WTC11 (cell line): ENCODE measurements at regions not wholly inside any gene's neighbourhood (a gene's known extent, or its start where the extent isn't known, plus 50 kb on each side); places are given as distances from the start of the nearest gene placed in this dataset.

Experiments
- ATAC-seq: fragments of 200-7000 bp; cut with Tn5 transposase; 2 replicates; pipeline ENCODE4 v1.10.0; 2021; ENCODE audit warnings: mild to moderate bottlenecking, moderate library complexity
- CTCF ChIA-PET: fragments of 300-600 bp; sonication (Branson Sonifier 250); formaldehyde crosslinking; loops from one replicate; lab custom pipeline; 2021; ENCODE audit warnings: antibody characterized with exemption; lab: Charles Lee
- POLR2A ChIA-PET: fragments of 350-600 bp; sonication (Branson Sonifier 250); formaldehyde crosslinking; loops from one replicate; lab custom pipeline; 2021; ENCODE audit warnings: antibody characterized with exemption; lab: Charles Lee
- DNase-seq: peaks from one replicate; pipeline ENCODE4 v3.0.0; 2021; ENCODE audit warnings: low spot score
- H3K27ac Mint-ChIP-seq: 2 replicates; pipeline ENCODE4 v1.8.0; 2021; ENCODE audit warnings: mixed read lengths
- H3K27me3 Mint-ChIP-seq: 2 replicates; pipeline ENCODE4 v1.8.0; 2021; ENCODE audit warnings: low read depth, mild to moderate bottlenecking, moderate library complexity, mixed read lengths
- H3K36me3 Mint-ChIP-seq: 2 replicates; pipeline ENCODE4 v1.8.0; 2021; ENCODE audit warnings: mixed read lengths
- H3K4me1 Mint-ChIP-seq: 2 replicates; pipeline ENCODE4 v1.8.0; 2022; ENCODE audit warnings: mixed read lengths
- H3K4me3 Mint-ChIP-seq: 2 replicates; pipeline ENCODE4 v1.8.0; 2021; ENCODE audit warnings: mild to moderate bottlenecking, moderate library complexity, mixed read lengths
- H3K9me3 Mint-ChIP-seq: 2 replicates; pipeline ENCODE4 v1.8.0; 2021; ENCODE audit warnings: mixed read lengths
- CREB1 ChIP-seq: sonication (generic); formaldehyde crosslinking; IDR thresholded peaks from 2 replicates; pipeline ENCODE4 v1.8.0; 2023; ENCODE audit warnings: mild to moderate bottlenecking, missing genetic modification reagents
- CREM ChIP-seq: sonication (generic); formaldehyde crosslinking; IDR thresholded peaks from 2 replicates; pipeline ENCODE4 v1.8.1; 2022; ENCODE audit warnings: mild to moderate bottlenecking, missing genetic modification reagents, moderate library complexity
- ETV6 ChIP-seq: sonication (generic); formaldehyde crosslinking; IDR thresholded peaks from 2 replicates; pipeline ENCODE4 v1.8.1; 2022; ENCODE audit warnings: mild to moderate bottlenecking, missing genetic modification reagents
- NR3C1 ChIP-seq: sonication (generic); formaldehyde crosslinking; conservative IDR thresholded peaks from 2 replicates; pipeline ENCODE4 v1.8.1; 2023; ENCODE audit warnings: low read depth, mild to moderate bottlenecking, missing genetic modification reagents
- ZNF121 ChIP-seq: sonication (generic); formaldehyde crosslinking; IDR thresholded peaks from 2 replicates; pipeline ENCODE4 v1.8.0; 2023; ENCODE audit warnings: missing genetic modification reagents
- ZNF138 ChIP-seq: sonication (generic); formaldehyde crosslinking; conservative IDR thresholded peaks from 2 replicates; pipeline ENCODE4 v1.8.1; 2022; ENCODE audit warnings: mild to moderate bottlenecking, moderate library complexity, missing genetic modification reagents
- ZNF396 ChIP-seq: fragments of 250-450 bp; sonication (Bioruptor Pico); IDR thresholded peaks from 2 replicates; pipeline ENCODE4 v1.8.0; 2021; ENCODE audit warnings: mild to moderate bottlenecking, moderate library complexity, borderline replicate concordance
- TF ChIP-seq, protein P1 (sequence below): sonication (generic); formaldehyde crosslinking; IDR thresholded peaks from 2 replicates; pipeline ENCODE4 v1.8.0; 2022; ENCODE audit warnings: missing genetic modification reagents
- TF ChIP-seq, protein P2 (sequence below): fragments of 250-450 bp; sonication (Bioruptor Pico); conservative IDR thresholded peaks from 2 replicates; pipeline ENCODE4 v1.9.0; 2021; ENCODE audit warnings: mild to moderate bottlenecking
- TF ChIP-seq, protein P3 (sequence below): fragments of 200-600 bp; IDR thresholded peaks from 2 replicates; pipeline ENCODE4 v1.8.0; 2022; ENCODE audit warnings: antibody characterized with exemption
- TF ChIP-seq, protein P4 (sequence below): sonication (generic); formaldehyde crosslinking; IDR thresholded peaks from 2 replicates; pipeline ENCODE4 v1.8.1; 2022; ENCODE audit warnings: missing genetic modification reagents, borderline replicate concordance
- TF ChIP-seq, protein P5 (sequence below): fragments of 250-450 bp; sonication (Bioruptor Pico); IDR thresholded peaks from 2 replicates; pipeline ENCODE4 v1.9.0; 2021; ENCODE audit warnings: mild to moderate bottlenecking, borderline replicate concordance
- TF ChIP-seq, protein P6 (sequence below): sonication (generic); formaldehyde crosslinking; IDR thresholded peaks from 2 replicates; pipeline ENCODE4 v1.8.1; 2023; ENCODE audit warnings: mild to moderate bottlenecking, missing genetic modification reagents

DNA sequence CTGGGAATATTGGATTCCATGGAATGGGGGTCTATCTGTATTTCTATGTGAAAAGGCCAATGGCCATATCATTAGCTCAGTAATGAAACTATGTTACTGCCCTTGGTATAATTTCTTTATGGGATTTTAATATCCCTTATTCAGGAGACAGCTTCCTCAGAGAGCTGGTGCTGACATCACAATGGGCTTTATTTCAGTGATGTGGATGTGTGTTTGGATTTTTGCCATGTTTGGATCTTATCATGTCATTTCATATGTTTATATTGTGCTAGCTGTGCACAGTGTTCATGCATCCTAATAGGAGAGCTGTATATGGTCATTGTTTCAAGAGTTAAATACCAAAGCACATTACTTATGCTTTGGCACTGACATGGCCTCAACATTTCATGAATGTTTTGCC lies 806.1 kb upstream of the MAP3K7 start (continued):
- TF ChIP-seq, protein P1, sequence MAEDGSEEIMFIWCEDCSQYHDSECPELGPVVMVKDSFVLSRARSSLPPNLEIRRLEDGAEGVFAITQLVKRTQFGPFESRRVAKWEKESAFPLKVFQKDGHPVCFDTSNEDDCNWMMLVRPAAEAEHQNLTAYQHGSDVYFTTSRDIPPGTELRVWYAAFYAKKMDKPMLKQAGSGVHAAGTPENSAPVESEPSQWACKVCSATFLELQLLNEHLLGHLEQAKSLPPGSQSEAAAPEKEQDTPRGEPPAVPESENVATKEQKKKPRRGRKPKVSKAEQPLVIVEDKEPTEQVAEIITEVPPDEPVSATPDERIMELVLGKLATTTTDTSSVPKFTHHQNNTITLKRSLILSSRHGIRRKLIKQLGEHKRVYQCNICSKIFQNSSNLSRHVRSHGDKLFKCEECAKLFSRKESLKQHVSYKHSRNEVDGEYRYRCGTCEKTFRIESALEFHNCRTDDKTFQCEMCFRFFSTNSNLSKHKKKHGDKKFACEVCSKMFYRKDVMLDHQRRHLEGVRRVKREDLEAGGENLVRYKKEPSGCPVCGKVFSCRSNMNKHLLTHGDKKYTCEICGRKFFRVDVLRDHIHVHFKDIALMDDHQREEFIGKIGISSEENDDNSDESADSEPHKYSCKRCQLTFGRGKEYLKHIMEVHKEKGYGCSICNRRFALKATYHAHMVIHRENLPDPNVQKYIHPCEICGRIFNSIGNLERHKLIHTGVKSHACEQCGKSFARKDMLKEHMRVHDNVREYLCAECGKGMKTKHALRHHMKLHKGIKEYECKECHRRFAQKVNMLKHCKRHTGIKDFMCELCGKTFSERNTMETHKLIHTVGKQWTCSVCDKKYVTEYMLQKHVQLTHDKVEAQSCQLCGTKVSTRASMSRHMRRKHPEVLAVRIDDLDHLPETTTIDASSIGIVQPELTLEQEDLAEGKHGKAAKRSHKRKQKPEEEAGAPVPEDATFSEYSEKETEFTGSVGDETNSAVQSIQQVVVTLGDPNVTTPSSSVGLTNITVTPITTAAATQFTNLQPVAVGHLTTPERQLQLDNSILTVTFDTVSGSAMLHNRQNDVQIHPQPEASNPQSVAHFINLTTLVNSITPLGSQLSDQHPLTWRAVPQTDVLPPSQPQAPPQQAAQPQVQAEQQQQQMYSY = no peak
- TF ChIP-seq, protein P2, sequence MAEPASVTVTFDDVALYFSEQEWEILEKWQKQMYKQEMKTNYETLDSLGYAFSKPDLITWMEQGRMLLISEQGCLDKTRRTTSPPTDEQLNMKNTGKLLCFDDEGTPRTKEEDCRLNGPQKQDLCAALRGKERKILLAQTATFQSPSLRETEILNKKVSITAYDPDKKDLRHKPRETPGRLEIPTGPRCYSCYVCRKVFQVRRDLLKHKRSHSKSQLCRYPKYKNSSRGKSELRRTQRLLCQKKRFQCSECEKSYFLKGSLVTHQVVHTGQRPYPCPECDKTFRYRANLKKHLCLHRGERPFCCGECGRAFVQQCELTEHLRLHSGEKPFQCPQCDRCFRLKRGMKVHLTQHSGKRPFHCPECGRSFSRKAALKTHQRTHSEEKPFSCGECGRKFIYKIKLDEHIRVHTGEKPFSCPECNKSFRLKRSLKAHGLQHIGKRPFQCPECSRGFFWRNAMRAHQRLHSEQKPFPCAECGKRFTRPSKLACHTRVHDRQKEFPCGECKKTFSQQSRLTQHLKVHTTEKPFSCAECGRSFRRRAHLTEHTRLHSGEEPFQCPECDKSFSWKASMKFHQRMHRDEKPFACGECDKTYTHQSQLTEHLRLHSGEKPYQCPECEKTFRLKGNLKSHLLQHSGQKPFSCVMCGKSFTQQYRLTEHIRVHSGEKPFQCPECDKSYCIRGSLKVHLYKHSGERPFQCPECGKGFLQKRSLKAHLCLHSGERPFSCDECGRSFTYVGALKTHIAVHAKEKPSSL (CRISPR knock-in tag) = no peak
- no peak for TF ChIP-seq CREM

DNA sequence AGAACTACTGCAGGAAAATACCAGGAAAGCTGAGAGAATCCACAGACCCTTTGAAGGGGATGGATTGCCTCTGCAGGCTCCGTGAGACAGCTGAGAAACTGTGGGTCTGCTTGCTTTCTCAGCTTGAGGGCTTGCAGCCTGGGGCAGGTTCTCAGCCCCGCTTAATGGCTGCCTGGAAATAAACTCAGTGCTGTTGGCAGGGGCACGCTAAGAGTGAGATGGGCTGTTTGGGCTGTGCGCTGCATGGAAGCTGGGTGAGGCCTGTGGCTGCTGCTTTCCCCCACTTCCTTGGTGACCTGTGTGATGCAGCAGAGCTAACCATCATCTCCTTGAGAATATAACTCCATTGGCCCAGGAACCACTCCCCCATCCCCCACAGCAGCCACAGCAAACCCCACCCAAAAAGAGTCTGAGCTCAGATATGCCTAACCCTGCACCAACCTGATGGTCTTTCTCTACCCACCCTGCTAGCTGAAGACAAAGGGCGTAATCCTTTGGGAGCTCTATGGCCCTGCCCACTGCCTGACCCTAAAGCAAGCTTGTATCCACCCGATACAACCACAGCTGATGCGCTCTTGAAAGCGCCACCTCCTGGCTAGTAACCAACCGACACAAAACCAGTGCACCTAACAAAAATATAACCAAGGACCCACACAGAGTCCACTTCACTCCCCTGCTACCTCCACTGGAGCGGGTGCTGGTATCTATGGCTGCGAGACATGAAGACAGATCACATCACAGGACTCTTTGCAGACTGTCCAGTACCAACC lies 800.6 kb upstream of the MAP3K7 start:
- POLR2A ChIA-PET = no interaction called here
- TF ChIP-seq, protein P3, sequence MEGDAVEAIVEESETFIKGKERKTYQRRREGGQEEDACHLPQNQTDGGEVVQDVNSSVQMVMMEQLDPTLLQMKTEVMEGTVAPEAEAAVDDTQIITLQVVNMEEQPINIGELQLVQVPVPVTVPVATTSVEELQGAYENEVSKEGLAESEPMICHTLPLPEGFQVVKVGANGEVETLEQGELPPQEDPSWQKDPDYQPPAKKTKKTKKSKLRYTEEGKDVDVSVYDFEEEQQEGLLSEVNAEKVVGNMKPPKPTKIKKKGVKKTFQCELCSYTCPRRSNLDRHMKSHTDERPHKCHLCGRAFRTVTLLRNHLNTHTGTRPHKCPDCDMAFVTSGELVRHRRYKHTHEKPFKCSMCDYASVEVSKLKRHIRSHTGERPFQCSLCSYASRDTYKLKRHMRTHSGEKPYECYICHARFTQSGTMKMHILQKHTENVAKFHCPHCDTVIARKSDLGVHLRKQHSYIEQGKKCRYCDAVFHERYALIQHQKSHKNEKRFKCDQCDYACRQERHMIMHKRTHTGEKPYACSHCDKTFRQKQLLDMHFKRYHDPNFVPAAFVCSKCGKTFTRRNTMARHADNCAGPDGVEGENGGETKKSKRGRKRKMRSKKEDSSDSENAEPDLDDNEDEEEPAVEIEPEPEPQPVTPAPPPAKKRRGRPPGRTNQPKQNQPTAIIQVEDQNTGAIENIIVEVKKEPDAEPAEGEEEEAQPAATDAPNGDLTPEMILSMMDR = peak; percentile 34; the same call in 1 of the 2 replicates
- no peak for TF ChIP-seq ZNF396 (CRISPR knock-in tag)
- TF ChIP-seq, all 79 proteins: peak for 1
- Mint-ChIP-seq H3K9me3 (peaks cover 11% of the 10 kb centered on the region), H3K4me1 (no peaks in the 10 kb centered on the region; the same call in 1 of the 2 replicates), H3K4me3 (no peak overlapping the region), H3K27me3 (no peaks in the 10 kb centered on the region), H3K27ac (no peak overlapping the region), H3K36me3 (no peaks in the 10 kb centered on the region)
- ATAC-seq (peak; percentile 100), DNase-seq (peak; percentile 71)
- CTCF ChIA-PET = interaction anchor here (0.6 to 1.6 kb wide), 24 partner anchors 9 to 778 kb away, joined by 3 to 31 read pairs (median 4); no protein-coding TSS in a partner anchor

DNA sequence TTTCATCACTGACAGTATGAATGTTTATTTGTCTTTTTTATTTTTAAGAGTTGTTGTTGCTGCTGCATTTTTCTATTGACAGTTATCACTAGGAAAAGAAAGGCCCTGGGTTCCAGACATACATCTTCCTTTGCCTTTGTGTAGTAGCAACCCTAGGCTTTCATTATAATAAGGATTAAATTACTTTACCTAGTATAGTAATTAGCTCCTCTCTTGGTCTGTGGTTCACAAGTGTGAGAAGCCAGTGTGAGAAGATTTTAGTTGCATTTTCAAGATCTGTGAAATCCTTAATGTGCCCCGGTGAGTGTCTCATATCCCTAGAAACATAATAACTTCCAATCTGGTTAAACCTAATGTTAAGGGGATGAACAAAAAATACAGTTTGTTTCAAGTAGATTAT lies 799.3 kb upstream of the MAP3K7 start:
- POLR2A ChIA-PET = no interaction called here
- Mint-ChIP-seq H3K9me3 (peaks cover 11% of the 10 kb centered on the region), H3K27me3 (no peaks in the 10 kb centered on the region), H3K4me3 (no peak overlapping the region), H3K27ac (no peak overlapping the region)
- CTCF ChIA-PET = interaction anchor here (1.5 kb wide), 1 partner anchor 87 kb away, joined by 3 read pairs; no protein-coding TSS in a partner anchor
- TF ChIP-seq, protein P4, sequence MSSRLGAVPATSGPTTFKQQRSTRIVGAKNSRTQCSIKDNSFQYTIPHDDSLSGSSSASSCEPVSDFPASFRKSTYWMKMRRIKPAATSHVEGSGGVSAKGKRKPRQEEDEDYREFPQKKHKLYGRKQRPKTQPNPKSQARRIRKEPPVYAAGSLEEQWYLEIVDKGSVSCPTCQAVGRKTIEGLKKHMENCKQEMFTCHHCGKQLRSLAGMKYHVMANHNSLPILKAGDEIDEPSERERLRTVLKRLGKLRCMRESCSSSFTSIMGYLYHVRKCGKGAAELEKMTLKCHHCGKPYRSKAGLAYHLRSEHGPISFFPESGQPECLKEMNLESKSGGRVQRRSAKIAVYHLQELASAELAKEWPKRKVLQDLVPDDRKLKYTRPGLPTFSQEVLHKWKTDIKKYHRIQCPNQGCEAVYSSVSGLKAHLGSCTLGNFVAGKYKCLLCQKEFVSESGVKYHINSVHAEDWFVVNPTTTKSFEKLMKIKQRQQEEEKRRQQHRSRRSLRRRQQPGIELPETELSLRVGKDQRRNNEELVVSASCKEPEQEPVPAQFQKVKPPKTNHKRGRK (CRISPR knock-in tag) = no peak
- TF ChIP-seq CREM (no peak), CREB1 (CRISPR knock-in tag) (no peak), ZNF138 (CRISPR knock-in tag) (no peak), NR3C1 (CRISPR knock-in tag) (no peak), ETV6 (no peak), ZNF121 (CRISPR knock-in tag) (no peak)
- TF ChIP-seq, protein P5, sequence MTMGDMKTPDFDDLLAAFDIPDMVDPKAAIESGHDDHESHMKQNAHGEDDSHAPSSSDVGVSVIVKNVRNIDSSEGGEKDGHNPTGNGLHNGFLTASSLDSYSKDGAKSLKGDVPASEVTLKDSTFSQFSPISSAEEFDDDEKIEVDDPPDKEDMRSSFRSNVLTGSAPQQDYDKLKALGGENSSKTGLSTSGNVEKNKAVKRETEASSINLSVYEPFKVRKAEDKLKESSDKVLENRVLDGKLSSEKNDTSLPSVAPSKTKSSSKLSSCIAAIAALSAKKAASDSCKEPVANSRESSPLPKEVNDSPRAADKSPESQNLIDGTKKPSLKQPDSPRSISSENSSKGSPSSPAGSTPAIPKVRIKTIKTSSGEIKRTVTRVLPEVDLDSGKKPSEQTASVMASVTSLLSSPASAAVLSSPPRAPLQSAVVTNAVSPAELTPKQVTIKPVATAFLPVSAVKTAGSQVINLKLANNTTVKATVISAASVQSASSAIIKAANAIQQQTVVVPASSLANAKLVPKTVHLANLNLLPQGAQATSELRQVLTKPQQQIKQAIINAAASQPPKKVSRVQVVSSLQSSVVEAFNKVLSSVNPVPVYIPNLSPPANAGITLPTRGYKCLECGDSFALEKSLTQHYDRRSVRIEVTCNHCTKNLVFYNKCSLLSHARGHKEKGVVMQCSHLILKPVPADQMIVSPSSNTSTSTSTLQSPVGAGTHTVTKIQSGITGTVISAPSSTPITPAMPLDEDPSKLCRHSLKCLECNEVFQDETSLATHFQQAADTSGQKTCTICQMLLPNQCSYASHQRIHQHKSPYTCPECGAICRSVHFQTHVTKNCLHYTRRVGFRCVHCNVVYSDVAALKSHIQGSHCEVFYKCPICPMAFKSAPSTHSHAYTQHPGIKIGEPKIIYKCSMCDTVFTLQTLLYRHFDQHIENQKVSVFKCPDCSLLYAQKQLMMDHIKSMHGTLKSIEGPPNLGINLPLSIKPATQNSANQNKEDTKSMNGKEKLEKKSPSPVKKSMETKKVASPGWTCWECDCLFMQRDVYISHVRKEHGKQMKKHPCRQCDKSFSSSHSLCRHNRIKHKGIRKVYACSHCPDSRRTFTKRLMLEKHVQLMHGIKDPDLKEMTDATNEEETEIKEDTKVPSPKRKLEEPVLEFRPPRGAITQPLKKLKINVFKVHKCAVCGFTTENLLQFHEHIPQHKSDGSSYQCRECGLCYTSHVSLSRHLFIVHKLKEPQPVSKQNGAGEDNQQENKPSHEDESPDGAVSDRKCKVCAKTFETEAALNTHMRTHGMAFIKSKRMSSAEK = no peak
- TF ChIP-seq, protein P6, sequence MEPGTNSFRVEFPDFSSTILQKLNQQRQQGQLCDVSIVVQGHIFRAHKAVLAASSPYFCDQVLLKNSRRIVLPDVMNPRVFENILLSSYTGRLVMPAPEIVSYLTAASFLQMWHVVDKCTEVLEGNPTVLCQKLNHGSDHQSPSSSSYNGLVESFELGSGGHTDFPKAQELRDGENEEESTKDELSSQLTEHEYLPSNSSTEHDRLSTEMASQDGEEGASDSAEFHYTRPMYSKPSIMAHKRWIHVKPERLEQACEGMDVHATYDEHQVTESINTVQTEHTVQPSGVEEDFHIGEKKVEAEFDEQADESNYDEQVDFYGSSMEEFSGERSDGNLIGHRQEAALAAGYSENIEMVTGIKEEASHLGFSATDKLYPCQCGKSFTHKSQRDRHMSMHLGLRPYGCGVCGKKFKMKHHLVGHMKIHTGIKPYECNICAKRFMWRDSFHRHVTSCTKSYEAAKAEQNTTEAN (CRISPR knock-in tag) = no peak
- TF ChIP-seq, all 79 proteins: peak for 0
- no peak for DNase-seq
- no peaks in the 10 kb centered on the region for H3K36me3 Mint-ChIP-seq
- ATAC-seq = no peak
- no peaks in the 10 kb centered on the region; the same call in 1 of the 2 replicates for H3K4me1 Mint-ChIP-seq
